Keratinocyte (primary cell): ENCODE measurements at regions not wholly inside any gene's neighbourhood (a gene's known extent, or its start where the extent isn't known, plus 50 kb on each side); places are given as distances from the start of the nearest gene placed in this dataset.
A peak's percentile ranks its signal among the peaks of the same experiment; 100 is the strongest.

Experiments
- DNase-seq: peaks from one replicate; pipeline ENCODE4 v3.0.0-alpha.2; 2011; ENCODE audit warnings: low read depth, missing footprints, low spot score
- FAIRE-seq: peaks from 2 replicates; lab custom pipeline; 2011; peaks lifted over from hg19 to GRCh38; lab: Jason Lieb, UNC
- H2AFZ ChIP-seq: 2 replicates; pipeline ENCODE4 v1.6.0; 2012; ENCODE audit warnings: low read length, control low read depth, inconsistent platforms; ENCODE audit not compliant: control insufficient read depth
- H3K27ac ChIP-seq: 2 replicates; pipeline ENCODE4 v1.5.1; 2011; ENCODE audit warnings: low read length; ENCODE audit not compliant: control insufficient read depth, insufficient read depth
- H3K27me3 ChIP-seq: 3 replicates; pipeline ENCODE4 v1.6.0; 2011; ENCODE audit warnings: low read length; ENCODE audit not compliant: control insufficient read depth, insufficient read depth; ENCODE audit errors: extremely low read depth
- H3K36me3 ChIP-seq, 2 experiments: 2 replicates in 1 of 2; 3 replicates in 1 of 2; pipeline ENCODE4 v1.5.1; 2011; ENCODE audit warnings: low read length in 2 of 2, mild to moderate bottlenecking in 1 of 2; ENCODE audit not compliant: control insufficient read depth in 2 of 2, insufficient read depth in 2 of 2; ENCODE audit errors: extremely low read depth in 1 of 2
- H3K4me1 ChIP-seq: 3 replicates; pipeline ENCODE4 v1.5.1; 2011; ENCODE audit warnings: low read length; ENCODE audit not compliant: control insufficient read depth, insufficient read depth; ENCODE audit errors: extremely low read depth
- H3K4me2 ChIP-seq: 3 replicates; pipeline ENCODE4 v1.6.0; 2011; ENCODE audit warnings: low read depth, low read length; ENCODE audit not compliant: control insufficient read depth, insufficient read depth; ENCODE audit errors: extremely low read depth
- H3K4me3 ChIP-seq, 3 experiments: fragments of 200-600 bp in 1 of 3; sonication (generic) in 1 of 3; 2 replicates in 2 of 3; 3 replicates in 1 of 3; pipeline ENCODE4 v1.5.1; 2011 to 2016; ENCODE audit warnings: low read length in 3 of 3, mild to moderate bottlenecking in 3 of 3, control low read depth in 2 of 3, inconsistent platforms in 1 of 3, low read depth in 1 of 3, mixed read lengths in 1 of 3, mixed run types in 1 of 3, moderate library complexity in 1 of 3; ENCODE audit not compliant: control insufficient read depth in 2 of 3, insufficient read depth in 2 of 3; ENCODE audit errors: extremely low read depth in 1 of 3
- H3K79me2 ChIP-seq: 2 replicates; pipeline ENCODE4 v1.6.0; 2012; ENCODE audit warnings: low read length; ENCODE audit not compliant: control insufficient read depth, insufficient read depth
- H3K9ac ChIP-seq: 3 replicates; pipeline ENCODE4 v1.6.0; 2011; ENCODE audit warnings: low read length; ENCODE audit not compliant: control insufficient read depth, insufficient read depth; ENCODE audit errors: extremely low read depth
- H3K9me1 ChIP-seq: 3 replicates; pipeline ENCODE4 v1.6.0; 2011; ENCODE audit warnings: low read length; ENCODE audit not compliant: control insufficient read depth, insufficient read depth; ENCODE audit errors: extremely low read depth
- H3K9me3 ChIP-seq: 2 replicates; pipeline ENCODE4 v1.5.1; 2012; ENCODE audit warnings: low read depth, low read length; ENCODE audit not compliant: control insufficient read depth
- H4K20me1 ChIP-seq: 3 replicates; pipeline ENCODE4 v1.6.0; 2011; ENCODE audit warnings: low read length; ENCODE audit not compliant: control insufficient read depth, insufficient read depth; ENCODE audit errors: extremely low read depth
- EZH2 ChIP-seq: IDR thresholded peaks from one replicate; pipeline ENCODE4 v1.6.1; 2012; ENCODE audit warnings: inconsistent platforms, mild to moderate bottlenecking, low read length, moderate library complexity
- dilution Hi-C: fragments of 300-500 bp; cut with MboI; formaldehyde crosslinking; loops from one replicate; pipeline ENCODE4 v1.7.0; 2020; ENCODE audit warnings: low sequenced_read_pairs; ENCODE audit not compliant: extremely low pct_ligation_motif_present
- TF ChIP-seq, protein P1 (sequence below), 3 experiments: IDR thresholded peaks in 1 of 3; conservative IDR thresholded peaks in 1 of 3; optimal IDR thresholded peaks in 1 of 3; 2 replicates in 2 of 3; 3 replicates in 1 of 3; pipeline versions ENCODE3 to v1.5.1; 2011; ENCODE audit warnings: low read length in 3 of 3, mild to moderate bottlenecking in 3 of 3, moderate library complexity in 2 of 3, control low read depth in 1 of 3, inconsistent platforms in 1 of 3; ENCODE audit not compliant: insufficient read depth in 2 of 3; ENCODE audit errors: extremely low read depth in 1 of 3

DNA sequence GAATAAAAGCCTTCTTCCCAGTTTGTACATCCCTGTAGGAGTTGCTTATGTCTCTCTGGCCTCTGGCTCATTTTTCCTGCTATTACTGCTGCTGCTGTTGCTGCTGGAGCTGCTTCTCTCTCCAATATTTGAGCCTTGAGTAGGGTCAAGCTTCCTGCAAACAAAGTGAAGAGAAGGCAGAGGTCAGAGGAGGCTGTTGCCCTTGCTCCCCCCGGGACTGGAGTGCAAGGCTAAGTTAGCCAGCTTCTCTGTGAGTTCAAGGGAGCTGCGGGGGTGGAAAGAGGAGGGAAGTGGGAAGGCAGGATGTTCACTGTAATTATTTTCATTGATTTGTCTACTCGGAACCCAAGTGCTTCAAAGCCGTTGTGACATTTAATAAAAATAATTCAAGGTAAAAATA lies 77.0 kb upstream of the TMEM132E start:
- H3K4me2 ChIP-seq, result no peak overlapping the region
- TF ChIP-seq, protein P1, sequence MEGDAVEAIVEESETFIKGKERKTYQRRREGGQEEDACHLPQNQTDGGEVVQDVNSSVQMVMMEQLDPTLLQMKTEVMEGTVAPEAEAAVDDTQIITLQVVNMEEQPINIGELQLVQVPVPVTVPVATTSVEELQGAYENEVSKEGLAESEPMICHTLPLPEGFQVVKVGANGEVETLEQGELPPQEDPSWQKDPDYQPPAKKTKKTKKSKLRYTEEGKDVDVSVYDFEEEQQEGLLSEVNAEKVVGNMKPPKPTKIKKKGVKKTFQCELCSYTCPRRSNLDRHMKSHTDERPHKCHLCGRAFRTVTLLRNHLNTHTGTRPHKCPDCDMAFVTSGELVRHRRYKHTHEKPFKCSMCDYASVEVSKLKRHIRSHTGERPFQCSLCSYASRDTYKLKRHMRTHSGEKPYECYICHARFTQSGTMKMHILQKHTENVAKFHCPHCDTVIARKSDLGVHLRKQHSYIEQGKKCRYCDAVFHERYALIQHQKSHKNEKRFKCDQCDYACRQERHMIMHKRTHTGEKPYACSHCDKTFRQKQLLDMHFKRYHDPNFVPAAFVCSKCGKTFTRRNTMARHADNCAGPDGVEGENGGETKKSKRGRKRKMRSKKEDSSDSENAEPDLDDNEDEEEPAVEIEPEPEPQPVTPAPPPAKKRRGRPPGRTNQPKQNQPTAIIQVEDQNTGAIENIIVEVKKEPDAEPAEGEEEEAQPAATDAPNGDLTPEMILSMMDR (optimal IDR thresholded peaks at IDR 0.05 in 1 of 3, IDR thresholded peaks at IDR 0.05 in 1 of 3, conservative IDR thresholded peaks at IDR 0.05 in 1 of 3; ENCODE audit: extremely low read depth in 1 of 3, insufficient read depth in 2 of 3, low read length in 3 of 3), result no peak
- no peak for TF ChIP-seq EZH2
- DNase-seq (no peak), FAIRE-seq (no peak)
- H3K36me3 ChIP-seq, result no peaks in the 10 kb centered on the region
- no peak overlapping the region for H2AFZ ChIP-seq
- dilution Hi-C loops, result loop anchor here (25.0 kb wide), 2 partner anchors 90 to 360 kb away; no protein-coding TSS in a partner anchor
- no peaks in the 10 kb centered on the region for H3K9me3 ChIP-seq
- no peaks in the 10 kb centered on the region for H3K79me2 ChIP-seq
- H3K27me3 ChIP-seq, result no peaks in the 10 kb centered on the region
- no peak overlapping the region for H3K9ac ChIP-seq
- no peak overlapping the region for H3K4me3 ChIP-seq
- H3K4me1 ChIP-seq, result no peaks in the 10 kb centered on the region
- H3K9me1 ChIP-seq, result no peaks in the 10 kb centered on the region
- H3K27ac ChIP-seq, result no peak overlapping the region
- H4K20me1 ChIP-seq, result no peaks in the 10 kb centered on the region

DNA sequence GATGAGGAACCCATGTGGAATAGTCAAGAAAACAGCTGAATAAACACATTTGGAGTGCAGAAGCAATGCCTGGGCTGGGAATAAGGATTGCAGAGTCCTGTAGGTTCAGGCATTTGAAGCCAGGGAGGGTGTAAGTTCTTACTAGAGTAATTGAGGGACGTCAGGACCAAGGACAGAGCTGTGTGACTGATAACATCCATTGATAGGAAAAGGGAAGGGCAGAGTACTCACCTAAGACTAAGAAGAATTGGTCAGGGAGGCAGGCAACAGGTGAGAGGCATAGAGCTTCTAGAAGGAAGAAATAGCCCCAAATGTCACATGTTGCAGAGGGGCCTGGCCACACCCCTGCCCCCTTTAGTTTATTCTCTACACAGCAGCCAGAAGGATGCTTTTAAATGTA lies 79.8 kb upstream of the TMEM132E start:
- H3K4me3 ChIP-seq, result no peak overlapping the region
- dilution Hi-C loops, result no loop called here
- DNase-seq, result peak; percentile 5

More for the DNA sequence above, 79.8 kb upstream of the TMEM132E start:
- H4K20me1 ChIP-seq, result no peaks in the 10 kb centered on the region
- H3K36me3 ChIP-seq, result no peaks in the 10 kb centered on the region
- no peaks in the 10 kb centered on the region for H3K27me3 ChIP-seq
- no peaks in the 10 kb centered on the region for H3K9me3 ChIP-seq
- FAIRE-seq, result no peak
- no peak overlapping the region for H3K4me2 ChIP-seq
- H3K9me1 ChIP-seq, result no peaks in the 10 kb centered on the region
- H3K79me2 ChIP-seq, result no peaks in the 10 kb centered on the region
- H3K4me1 ChIP-seq, result no peaks in the 10 kb centered on the region
- no peak overlapping the region for H3K27ac ChIP-seq
- H3K9ac ChIP-seq, result no peak overlapping the region
- no peak overlapping the region for H2AFZ ChIP-seq
- TF ChIP-seq EZH2, result no peak
- TF ChIP-seq, protein P1 (optimal IDR thresholded peaks at IDR 0.05 in 1 of 3, IDR thresholded peaks at IDR 0.05 in 1 of 3, conservative IDR thresholded peaks at IDR 0.05 in 1 of 3; ENCODE audit: extremely low read depth in 1 of 3, insufficient read depth in 2 of 3, low read length in 3 of 3), result no peak
